ENCODE measurements at regions not wholly inside any gene's neighbourhood (a gene's known extent, or its start where the extent isn't known, plus 50 kb on each side); places are given as distances from the start of the nearest gene placed in this dataset.

GRCh38 chr10:83083831-83084230 lies 1055.5 kb upstream of the GHITM start:
- H3K4me3 ChIP-seq (replicated peaks; ENCODE audit: low read depth, low read length) = no peak overlapping the region
- no peak for DNase-seq (ENCODE audit: extremely low read depth, insufficient read length)
- no peaks in the 10 kb centered on the region for H3K36me3 ChIP-seq (ENCODE audit: control insufficient read depth, insufficient read depth, low read length)
- H3K27me3 ChIP-seq (replicated peaks; ENCODE audit: control insufficient read depth, insufficient read depth, low read length) = no peaks in the 10 kb centered on the region
- TF ChIP-seq CTCF (IDR thresholded peaks at IDR 0.05; ENCODE audit: insufficient read depth, low read length, poor library complexity, severe bottlenecking) = no peak

- no peaks in the 10 kb centered on the region for H3K36me3 ChIP-seq (ENCODE audit: control insufficient read depth, insufficient read depth, low read length)
- DNase-seq (ENCODE audit: extremely low read depth, insufficient read length) = no peak
- TF ChIP-seq CTCF (IDR thresholded peaks at IDR 0.05; ENCODE audit: insufficient read depth, low read length, poor library complexity, severe bottlenecking) = no peak
- H3K27me3 ChIP-seq (replicated peaks; ENCODE audit: control insufficient read depth, insufficient read depth, low read length) = no peaks in the 10 kb centered on the region
- no peak overlapping the region for H3K4me3 ChIP-seq (replicated peaks; ENCODE audit: low read depth, low read length)
Measured at GRCh38 chr10:83089335-83089734, 1050.0 kb upstream of the GHITM start.

- no peak for DNase-seq (ENCODE audit: extremely low read depth, insufficient read length)
- no peak for TF ChIP-seq CTCF (IDR thresholded peaks at IDR 0.05; ENCODE audit: insufficient read depth, low read length, poor library complexity, severe bottlenecking)
- Histone ChIP-seq H3K4me3 (replicated peaks; ENCODE audit: low read depth, low read length) (no peak overlapping the region), H3K36me3 (ENCODE audit: control insufficient read depth, insufficient read depth, low read length) (no peaks in the 10 kb centered on the region), H3K27me3 (replicated peaks; ENCODE audit: control insufficient read depth, insufficient read depth, low read length) (no peaks in the 10 kb centered on the region)
Measured at GRCh38 chr10:83104616-83105015, 1034.7 kb upstream of the GHITM start.

- no peaks in the 10 kb centered on the region for H3K36me3 ChIP-seq (ENCODE audit: control insufficient read depth, insufficient read depth, low read length)
- no peaks in the 10 kb centered on the region for H3K27me3 ChIP-seq (replicated peaks; ENCODE audit: control insufficient read depth, insufficient read depth, low read length)
- TF ChIP-seq CTCF (IDR thresholded peaks at IDR 0.05; ENCODE audit: insufficient read depth, low read length, poor library complexity, severe bottlenecking) = no peak
- no peak overlapping the region for H3K4me3 ChIP-seq (replicated peaks; ENCODE audit: low read depth, low read length)
- no peak for DNase-seq (ENCODE audit: extremely low read depth, insufficient read length)
Measured at GRCh38 chr10:83108565-83109333, 1030.6 kb upstream of the GHITM start.

- H3K36me3 ChIP-seq (ENCODE audit: control insufficient read depth, insufficient read depth, low read length) = no peaks in the 10 kb centered on the region
- no peak overlapping the region for H3K4me3 ChIP-seq (replicated peaks; ENCODE audit: low read depth, low read length)
- TF ChIP-seq CTCF (IDR thresholded peaks at IDR 0.05; ENCODE audit: insufficient read depth, low read length, poor library complexity, severe bottlenecking) = no peak
- no peak for DNase-seq (ENCODE audit: extremely low read depth, insufficient read length)
- H3K27me3 ChIP-seq (replicated peaks; ENCODE audit: control insufficient read depth, insufficient read depth, low read length) = no peaks in the 10 kb centered on the region
Measured at GRCh38 chr10:83119346-83119745, 1020.0 kb upstream of the GHITM start.

GRCh38 chr10:83122336-83122735 lies 1017.0 kb upstream of the GHITM start:
- no peak overlapping the region for H3K4me3 ChIP-seq (replicated peaks; ENCODE audit: low read depth, low read length)
- no peak for TF ChIP-seq CTCF (IDR thresholded peaks at IDR 0.05; ENCODE audit: insufficient read depth, low read length, poor library complexity, severe bottlenecking)
- DNase-seq (ENCODE audit: extremely low read depth, insufficient read length) = no peak
- no peaks in the 10 kb centered on the region for H3K27me3 ChIP-seq (replicated peaks; ENCODE audit: control insufficient read depth, insufficient read depth, low read length)
- H3K36me3 ChIP-seq (ENCODE audit: control insufficient read depth, insufficient read depth, low read length) = no peaks in the 10 kb centered on the region

Measured in GM06990 (cell line).